Glomerular visceral epithelial cell (primary cell): ENCODE measurements at regions not wholly inside any gene's neighbourhood (a gene's known extent, or its start where the extent isn't known, plus 50 kb on each side); places are given as distances from the start of the nearest gene placed in this dataset.

Source experiments
- DNase-seq: peaks from one replicate; pipeline ENCODE4 v3.0.0-alpha.2; 2016; ENCODE audit errors: extremely low spot score

DNA sequence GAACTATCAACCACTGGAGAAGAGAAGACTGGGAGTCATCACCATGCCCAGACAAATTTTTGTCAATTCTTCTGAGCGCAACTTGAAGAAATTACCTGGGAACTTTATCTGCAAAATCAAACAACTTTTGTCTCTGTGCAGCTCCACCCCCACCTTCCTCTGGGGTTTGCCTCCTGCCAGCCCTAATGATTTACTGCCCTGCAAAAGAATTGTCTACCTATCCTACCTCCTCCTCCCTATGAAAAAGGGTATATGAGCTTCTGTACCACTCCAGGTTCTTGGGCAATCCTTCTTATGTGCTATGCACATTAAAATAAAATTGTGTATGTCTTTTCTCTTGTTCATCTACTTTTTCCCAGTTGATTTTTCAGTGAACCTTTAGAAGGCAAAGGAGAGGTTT, 191.9 kb downstream of the URB2 start:
- no peak for DNase-seq

DNA sequence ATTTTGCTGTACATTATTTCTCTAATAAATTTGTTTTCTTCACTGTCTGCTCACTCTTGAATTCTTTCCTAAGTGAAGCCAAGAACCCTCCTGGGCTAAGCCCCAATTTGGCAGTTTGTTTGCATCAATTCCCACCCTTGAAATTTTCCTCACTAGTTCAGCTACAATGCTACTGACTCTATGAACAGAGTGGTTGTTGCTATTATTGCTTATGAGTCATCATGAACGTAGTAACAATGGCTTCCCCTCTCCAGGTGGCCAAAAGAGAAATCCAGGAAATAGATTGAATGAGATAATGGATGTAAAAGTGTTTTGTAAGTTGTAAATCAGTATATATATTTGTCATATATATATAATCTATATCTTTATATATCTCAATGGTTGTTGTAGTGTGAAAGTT, 193.0 kb downstream of the URB2 start:
- no peak for DNase-seq

DNA sequence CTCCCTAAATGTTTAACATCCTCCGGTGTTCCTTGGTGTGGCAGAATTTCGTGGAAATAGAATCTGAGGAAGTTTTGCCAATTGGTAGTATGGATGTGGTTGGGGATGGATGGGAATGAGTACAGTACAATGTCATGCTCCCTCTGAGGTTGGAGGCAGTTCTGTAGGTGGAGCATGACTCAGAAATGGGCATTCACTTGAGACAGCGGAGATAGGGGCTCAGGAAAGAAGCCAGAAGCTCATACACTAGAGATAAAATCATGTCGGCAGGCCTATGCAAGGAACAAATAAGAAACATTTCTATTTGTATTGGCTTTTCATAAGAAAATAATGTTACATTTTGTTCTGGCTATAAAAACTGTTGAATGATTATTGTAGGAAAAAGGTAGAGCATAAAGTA, 196.0 kb downstream of the URB2 start:
- DNase-seq, result no peak

DNA sequence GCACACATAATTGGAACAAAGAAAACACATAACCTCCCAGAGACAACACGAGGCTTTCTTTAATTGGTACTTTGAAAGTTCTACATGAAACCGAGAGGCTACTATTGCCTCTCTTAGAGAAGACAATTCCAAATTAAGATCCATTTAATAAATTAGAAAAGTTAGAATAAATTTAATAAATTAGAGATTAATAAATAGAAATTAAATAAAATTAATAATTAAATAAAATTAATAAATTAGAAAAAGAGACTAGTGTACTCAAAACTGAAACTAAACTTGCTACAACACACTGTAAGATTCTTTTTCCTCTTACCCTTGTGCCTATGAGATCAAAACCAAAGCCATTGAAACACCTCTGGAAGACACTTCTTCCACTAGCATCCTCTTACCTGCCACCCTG, 199.0 kb downstream of the URB2 start:
- no peak for DNase-seq

- DNase-seq, result no peak
Observed at GRCh38 chr1:229828461-229828860, 202.4 kb downstream of the URB2 start.

- no peak for DNase-seq
Observed at GRCh38 chr1:229832695-229833094, 206.6 kb downstream of the URB2 start.

- DNase-seq, result no peak
Observed at GRCh38 chr1:229834230-229834629, 208.2 kb downstream of the URB2 start.

DNA sequence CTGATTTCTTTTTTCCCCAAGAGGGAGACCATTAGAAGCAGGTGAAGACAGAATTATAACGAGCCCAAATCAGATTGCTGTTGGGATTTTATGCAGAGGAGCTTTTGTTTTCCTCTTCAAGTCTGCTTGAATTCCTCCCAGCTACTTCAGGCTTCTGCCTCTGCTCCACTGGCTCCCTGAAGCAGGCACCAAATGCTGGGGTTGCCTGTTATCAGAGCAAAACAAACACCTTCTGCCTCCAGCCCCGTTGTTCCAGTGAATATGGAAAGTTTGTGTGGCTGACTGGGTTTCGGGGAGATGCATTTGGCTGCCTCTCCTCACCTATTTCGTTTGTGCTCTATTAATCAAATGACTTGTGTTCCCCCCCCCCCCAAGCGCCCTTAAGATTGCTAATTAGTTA, 209.2 kb downstream of the URB2 start:
- DNase-seq, result no peak

GRCh38 chr1:229836324-229836723, 210.3 kb downstream of the URB2 start:
- no peak for DNase-seq

DNA sequence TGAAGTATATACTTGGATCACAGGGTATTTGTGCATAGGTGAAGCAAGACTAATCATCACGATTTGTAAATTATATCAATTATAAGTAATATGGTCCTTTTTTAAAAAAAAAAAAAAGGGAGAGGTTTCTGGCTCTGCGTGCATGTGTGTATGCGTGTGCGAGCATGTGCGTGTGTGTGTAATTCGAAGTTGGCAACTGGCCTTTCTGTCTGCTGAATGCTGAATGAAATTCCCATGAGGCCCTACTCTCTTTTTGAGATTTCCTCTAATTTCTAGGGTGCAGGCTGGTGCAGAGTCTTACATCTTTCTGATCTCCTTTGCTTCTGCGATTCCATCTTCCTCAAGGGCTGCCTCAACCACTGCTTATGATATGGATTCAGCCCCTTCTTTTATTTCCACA, 212.2 kb downstream of the URB2 start:
- DNase-seq, result no peak

DNA sequence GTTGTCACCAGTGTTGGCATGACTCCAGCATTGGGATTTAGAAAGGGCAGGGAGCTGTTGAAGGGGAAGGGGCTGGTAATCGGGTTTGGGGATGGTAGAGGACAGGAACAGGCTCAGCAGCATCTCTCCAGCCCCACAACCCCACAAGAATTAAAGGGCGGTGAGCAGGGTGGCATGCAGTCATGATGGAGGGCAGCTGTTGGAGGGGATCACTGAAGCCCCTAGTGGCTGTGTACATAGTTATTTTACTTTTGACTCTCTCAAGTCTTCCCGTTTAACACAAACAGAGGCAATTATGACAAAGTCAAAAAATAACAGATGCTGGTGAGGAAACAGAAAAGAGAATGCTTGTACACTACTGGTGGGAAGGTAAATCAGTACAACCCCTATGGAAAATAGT, 213.8 kb downstream of the URB2 start:
- DNase-seq, result no peak

DNA sequence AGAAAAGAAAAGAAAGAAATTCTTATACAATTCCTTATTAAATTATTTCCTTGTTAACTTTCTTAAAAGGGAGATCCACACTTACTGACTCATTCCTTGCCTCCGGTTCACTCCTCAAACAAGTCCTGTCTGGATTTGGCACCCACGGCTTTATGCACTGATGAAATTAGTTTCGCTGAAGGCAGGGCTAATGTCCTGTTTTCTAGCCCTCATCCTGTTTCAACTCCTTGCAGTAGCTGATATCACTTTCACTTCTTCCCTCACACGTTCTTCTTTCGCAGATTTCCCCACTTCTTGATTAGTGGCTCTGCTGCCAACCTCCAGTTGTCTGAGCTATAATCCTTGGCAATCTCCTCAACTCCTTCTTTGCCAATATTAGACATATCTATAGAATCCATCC, 215.2 kb downstream of the URB2 start:
- no peak for DNase-seq

GRCh38 chr1:229842302-229843255, 216.5 kb downstream of the URB2 start:
- no peak for DNase-seq

- DNase-seq, result peak; percentile 36
Observed at GRCh38 chr1:229843627-229844238, 217.7 kb downstream of the URB2 start.

DNA sequence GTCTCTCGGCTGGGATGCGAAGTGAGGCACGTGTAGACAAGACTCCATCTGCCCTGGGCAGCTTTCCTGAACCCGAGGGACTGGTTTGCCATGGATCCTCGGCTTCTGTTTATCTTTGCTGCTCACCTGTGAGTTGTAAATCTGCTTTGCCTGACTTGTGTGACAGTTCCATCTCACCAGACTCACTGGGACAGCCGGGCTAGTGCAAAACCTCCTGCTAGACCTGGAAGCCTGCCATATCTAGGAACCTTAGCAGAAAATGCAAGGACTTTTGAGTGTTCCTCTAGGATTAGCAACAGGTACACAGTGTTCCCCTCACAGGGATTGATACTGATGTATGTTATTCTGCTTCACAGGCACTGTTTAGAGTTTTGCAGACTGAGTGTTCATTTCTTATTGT, 218.6 kb downstream of the URB2 start:
- no peak for DNase-seq

GRCh38 chr1:229845410-229846138, 219.5 kb downstream of the URB2 start:
- no peak for DNase-seq

GRCh38 chr1:229846351-229846750, 220.3 kb downstream of the URB2 start:
- no peak for DNase-seq

GRCh38 chr1:229848752-229849677, 218.0 kb upstream of the GALNT2 start:
- DNase-seq, result peak; percentile 26

DNA sequence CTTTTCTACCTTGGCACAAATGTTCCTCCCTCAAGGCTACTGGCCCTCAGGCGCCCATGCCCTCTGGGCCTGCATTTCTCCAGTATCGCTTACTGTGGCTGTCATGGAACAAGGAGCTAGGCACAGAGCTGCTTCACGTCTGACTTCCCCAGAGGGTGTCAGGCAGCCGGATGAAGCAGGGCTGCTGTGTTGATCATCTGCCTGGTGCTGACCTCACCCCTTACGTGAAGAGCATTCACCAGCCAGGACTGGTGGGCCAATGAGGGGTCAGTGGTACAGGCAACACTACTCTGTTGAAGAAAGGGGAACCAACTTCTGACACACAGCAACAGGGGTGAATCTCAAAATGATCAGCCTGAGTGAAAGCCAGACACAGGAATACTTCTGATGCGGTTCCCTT, 215.5 kb upstream of the GALNT2 start:
- no peak for DNase-seq

- DNase-seq, result no peak
Observed at GRCh38 chr1:229853751-229854150, 213.3 kb upstream of the GALNT2 start.

DNA sequence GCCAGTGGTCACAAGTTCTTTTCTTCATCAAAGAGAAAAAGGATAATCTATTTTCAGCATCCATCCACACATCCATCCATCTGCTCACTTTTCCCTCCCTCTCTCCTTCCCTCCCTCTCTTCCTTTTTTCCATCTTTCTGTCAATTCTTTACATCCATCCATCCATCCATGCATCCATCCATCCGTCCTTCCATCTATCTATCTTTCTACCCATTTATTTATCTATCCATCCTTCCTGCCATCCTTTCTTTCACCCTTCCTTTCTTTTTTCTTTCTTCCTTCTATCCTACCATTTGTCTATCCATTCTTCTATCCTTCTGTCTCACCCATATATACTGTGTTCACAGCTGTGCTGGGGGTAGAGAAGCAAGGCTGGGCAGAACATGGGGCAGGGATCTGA, 212.4 kb upstream of the GALNT2 start:
- no peak for DNase-seq
